Caco-2 (cell line): ENCODE measurements at regions not wholly inside any gene's neighbourhood (a gene's known extent, or its start where the extent isn't known, plus 50 kb on each side); places are given as distances from the start of the nearest gene placed in this dataset.

Experiments used
- BruUV-seq: library from RNA; stranded (reverse); fragments of 400-500 nt; replicated peaks from 2 replicates; lab custom pipeline; 2021; lab: Mats Ljungman, UMichigan
- CTCF ChIA-PET: fragments of 300-600 bp; sonication (Branson Sonifier 250); formaldehyde crosslinking; loops from one replicate; lab custom pipeline; 2022; ENCODE audit warnings: antibody characterized with exemption; lab: Charles Lee
- POLR2A ChIA-PET: fragments of 300-600 bp; sonication (Branson Sonifier 250); formaldehyde crosslinking; loops from one replicate; lab custom pipeline; 2022; ENCODE audit warnings: antibody characterized with exemption; lab: Charles Lee
- DNase-seq, 2 experiments: peaks; one replicate each; pipeline versions ENCODE4 v3.0.0 to v3.0.0-alpha.2; 2020 to 2022
- H3K27me3 ChIP-seq: replicated peaks from 2 replicates; pipeline ENCODE4 v1.6.0; 2011; ENCODE audit warnings: low read length; ENCODE audit not compliant: control insufficient read depth, insufficient read depth
- H3K36me3 ChIP-seq: 2 replicates; pipeline ENCODE4 v1.5.1; 2011; ENCODE audit warnings: low read length; ENCODE audit not compliant: control insufficient read depth, insufficient read depth
- H3K4me1 ChIP-seq: fragments of 250-450 bp; sonication (Bioruptor Pico); 2 replicates; pipeline ENCODE4 v1.5.1; 2020; ENCODE audit warnings: mild to moderate bottlenecking
- H3K4me3 ChIP-seq: 2 replicates; pipeline ENCODE4 v1.5.1; 2011; ENCODE audit warnings: low read depth, mild to moderate bottlenecking, control low read depth, low read length
- H3K9me3 ChIP-seq: fragments of 250-450 bp; sonication (Bioruptor Pico); 2 replicates; pipeline ENCODE4 v1.5.1; 2020; ENCODE audit warnings: mild to moderate bottlenecking, moderate library complexity
- H3K27ac Mint-ChIP-seq: one replicate; pipeline ENCODE4 v1.8.0; 2022; ENCODE audit warnings: mixed read lengths; ENCODE audit not compliant: unreplicated experiment
- H3K27me3 Mint-ChIP-seq: one replicate; pipeline ENCODE4 v1.8.0; 2022; ENCODE audit warnings: mixed read lengths; ENCODE audit not compliant: insufficient read depth, unreplicated experiment
- H3K36me3 Mint-ChIP-seq: one replicate; pipeline ENCODE4 v1.8.0; 2022; ENCODE audit warnings: mild to moderate bottlenecking, mixed read lengths; ENCODE audit not compliant: insufficient read depth, unreplicated experiment
- H3K4me1 Mint-ChIP-seq: one replicate; pipeline ENCODE4 v1.8.0; 2022; ENCODE audit warnings: low read depth, mixed read lengths; ENCODE audit not compliant: unreplicated experiment
- H3K4me3 Mint-ChIP-seq: one replicate; pipeline ENCODE4 v1.8.0; 2022; ENCODE audit warnings: mild to moderate bottlenecking, moderate library complexity, mixed read lengths; ENCODE audit not compliant: unreplicated experiment
- H3K9me3 Mint-ChIP-seq: one replicate; pipeline ENCODE4 v1.8.0; 2022; ENCODE audit warnings: mixed read lengths; ENCODE audit not compliant: unreplicated experiment
- CTCF ChIP-seq, 2 experiments: fragments of 200-600 bp in 1 of 2; IDR thresholded peaks; 1 replicate in 1 of 2; 2 replicates in 1 of 2; pipeline versions ENCODE4 v1.5.1 to v1.8.0; 2011 to 2022; ENCODE audit warnings: antibody characterized with exemption in 1 of 2, control low read depth in 1 of 2, inconsistent platforms in 1 of 2, low read depth in 1 of 2, low read length in 1 of 2, mild to moderate bottlenecking in 1 of 2, moderate library complexity in 1 of 2; ENCODE audit not compliant: insufficient read depth in 1 of 2, severe bottlenecking in 1 of 2, unreplicated experiment in 1 of 2
- intact Hi-C: fragments of 100-400 bp; cut with micrococcal nuclease; formaldehyde crosslinking; loops from one replicate; pipeline ENCODE4 v1.10.0; 2022; ENCODE audit not compliant: unreplicated experiment

DNA sequence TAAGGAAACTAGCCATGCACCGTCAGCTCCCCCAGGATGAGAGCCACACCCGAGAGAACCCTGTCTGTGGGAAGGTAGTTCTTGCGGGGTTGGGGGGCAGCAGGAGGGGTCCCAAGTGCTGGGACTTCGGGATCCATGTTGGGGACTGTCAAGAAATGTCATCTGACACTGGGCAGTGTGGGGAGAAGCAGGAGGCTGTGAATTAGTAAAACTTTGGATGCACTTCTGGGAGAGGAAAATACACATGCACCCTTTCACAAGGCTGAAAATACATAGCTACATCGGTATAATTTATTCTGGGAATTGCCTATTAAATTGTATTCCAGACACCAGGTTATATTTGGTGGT lies 109.6 kb upstream of the RPS23 start:
- no peak for DNase-seq
- peaks cover 32% of the 10 kb centered on the region for H3K36me3 Mint-ChIP-seq
- H3K27me3 Mint-ChIP-seq, result no peaks in the 10 kb centered on the region
- H3K27ac Mint-ChIP-seq, result peak overlapping the region; percentile 73
- H3K4me3 Mint-ChIP-seq, result peak overlapping the region; percentile 54
- Histone ChIP-seq H3K4me3 (no peak overlapping the region), H3K27me3 (no peaks in the 10 kb centered on the region), H3K4me1 (peaks cover 23% of the 10 kb centered on the region), H3K9me3 (peaks cover 13% of the 10 kb centered on the region; the same call in 1 of the 2 replicates), H3K36me3 (no peaks in the 10 kb centered on the region; the same call in 1 of the 2 replicates)
- intact Hi-C loops, result loop anchor here (1.0 to 2.0 kb wide), 7 partner anchors 23 to 1190 kb away; no protein-coding TSS in a partner anchor
- peaks cover 68% of the 10 kb centered on the region for H3K9me3 Mint-ChIP-seq
- TF ChIP-seq CTCF (IDR thresholded peaks at IDR 0.05; ENCODE audit: insufficient read depth in 1 of 2, low read depth in 1 of 2, low read length in 1 of 2, severe bottlenecking in 1 of 2, unreplicated experiment in 1 of 2), result no peak
- BruUV-seq, result no TSS peak
- ChIA-PET POLR2A (no interaction called here), CTCF (no interaction called here)
- peaks cover 39% of the 10 kb centered on the region for H3K4me1 Mint-ChIP-seq

- TF ChIP-seq CTCF (IDR thresholded peaks at IDR 0.05; ENCODE audit: insufficient read depth in 1 of 2, low read depth in 1 of 2, low read length in 1 of 2, severe bottlenecking in 1 of 2, unreplicated experiment in 1 of 2), result no peak
- Mint-ChIP-seq H3K27me3 (no peaks in the 10 kb centered on the region), H3K9me3 (peaks cover 63% of the 10 kb centered on the region), H3K4me1 (peaks cover 39% of the 10 kb centered on the region), H3K4me3 (peak overlapping the region; percentile 54), H3K27ac (peak overlapping the region; percentile 73), H3K36me3 (peaks cover 32% of the 10 kb centered on the region)
- ChIA-PET POLR2A (no interaction called here), CTCF (no interaction called here)
- peak; percentile 85 to 88 for DNase-seq
- Histone ChIP-seq H3K36me3 (no peaks in the 10 kb centered on the region; the same call in 1 of the 2 replicates), H3K27me3 (no peaks in the 10 kb centered on the region), H3K4me3 (no peak overlapping the region), H3K4me1 (peaks cover 23% of the 10 kb centered on the region), H3K9me3 (peaks cover 13% of the 10 kb centered on the region; the same call in 1 of the 2 replicates)
- intact Hi-C loops, result loop anchor here (1.0 to 2.0 kb wide), 7 partner anchors 23 to 1190 kb away; no protein-coding TSS in a partner anchor
- BruUV-seq, result no TSS peak
These were observed 109.1 kb upstream of the RPS23 start for GRCh38 chr5:82387001-82387818.

DNA sequence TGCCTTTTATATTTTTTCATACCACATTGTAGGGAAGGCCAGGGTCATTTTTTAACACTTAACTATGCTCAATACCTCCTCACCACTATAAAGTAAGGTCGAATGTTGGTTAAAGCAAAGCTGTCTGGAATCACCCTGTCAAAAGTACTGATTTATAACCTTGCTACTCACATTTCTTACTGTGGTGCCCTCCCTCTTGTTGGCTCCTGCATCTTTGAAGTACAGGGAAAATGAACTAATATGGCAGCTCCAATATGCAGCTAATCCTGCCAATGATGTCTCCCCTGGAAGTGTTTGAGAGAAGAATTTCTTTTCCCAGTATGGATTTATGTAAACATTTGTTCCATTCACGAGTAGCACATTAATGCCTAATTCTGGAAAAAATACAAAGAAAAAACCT lies 108.4 kb upstream of the RPS23 start:
- ChIA-PET CTCF (no interaction called here), POLR2A (no interaction called here)
- H3K9me3 Mint-ChIP-seq, result peaks cover 56% of the 10 kb centered on the region
- peak overlapping the region; percentile 73 for H3K27ac Mint-ChIP-seq
- no peak for TF ChIP-seq CTCF (IDR thresholded peaks at IDR 0.05; ENCODE audit: insufficient read depth in 1 of 2, low read depth in 1 of 2, low read length in 1 of 2, severe bottlenecking in 1 of 2, unreplicated experiment in 1 of 2)
- intact Hi-C loops, result loop anchor here (2.0 kb wide), 2 partner anchors 34 to 1086 kb away; no protein-coding TSS in a partner anchor
- H3K4me3 Mint-ChIP-seq, result no peak overlapping the region
- Histone ChIP-seq H3K4me3 (no peak overlapping the region), H3K27me3 (no peaks in the 10 kb centered on the region), H3K4me1 (peaks cover 23% of the 10 kb centered on the region), H3K36me3 (no peaks in the 10 kb centered on the region; the same call in 1 of the 2 replicates), H3K9me3 (peaks cover 13% of the 10 kb centered on the region; the same call in 1 of the 2 replicates)
- BruUV-seq, result no TSS peak
- H3K36me3 Mint-ChIP-seq, result peaks cover 32% of the 10 kb centered on the region
- H3K27me3 Mint-ChIP-seq, result no peaks in the 10 kb centered on the region
- H3K4me1 Mint-ChIP-seq, result peaks cover 39% of the 10 kb centered on the region
- peak in 1 of 2 experiments; percentile 17 for DNase-seq
